H1 (cell line): ENCODE measurements at regions not wholly inside any gene's neighbourhood (a gene's known extent, or its start where the extent isn't known, plus 50 kb on each side); places are given as distances from the start of the nearest gene placed in this dataset.

Experiments used
- CTCF ChIA-PET: fragments of 300-600 bp; sonication (Branson Sonifier 250); formaldehyde crosslinking; loops from one replicate; lab custom pipeline; 2021; ENCODE audit not compliant: partially characterized antibody; lab: Charles Lee
- POLR2A ChIA-PET: fragments of 300-600 bp; sonication (Branson Sonifier 250); formaldehyde crosslinking; loops from one replicate; lab custom pipeline; 2021; ENCODE audit warnings: inconsistent platforms; ENCODE audit not compliant: partially characterized antibody; lab: Charles Lee
- DNase-seq, 2 experiments: peaks; one replicate each; pipeline versions ENCODE4 v3.0.0 to v3.0.0-alpha.2; 2010 to 2022; ENCODE audit warnings: low spot score in 2 of 2, low read depth in 1 of 2, mixed read lengths in 1 of 2
- FAIRE-seq: peaks from 2 replicates; lab custom pipeline; 2011; peaks lifted over from hg19 to GRCh38; lab: Jason Lieb, UNC
- H2AFZ ChIP-seq: 2 replicates; pipeline ENCODE4 v1.8.1; 2012; ENCODE audit warnings: low read length, inconsistent platforms
- H2AK5ac ChIP-seq: 2 replicates; pipeline ENCODE4 v1.6.1; 2013; ENCODE audit warnings: low read depth, low read length
- H2BK120ac ChIP-seq: replicated peaks from 2 replicates; pipeline ENCODE3; 2013; ENCODE audit warnings: low read depth, low read length, inconsistent platforms
- H2BK12ac ChIP-seq: 2 replicates; pipeline ENCODE4 v1.6.1; 2013; ENCODE audit warnings: low read depth, low read length
- H2BK15ac ChIP-seq: 2 replicates; pipeline ENCODE4 v1.6.1; 2013; ENCODE audit warnings: low read length
- H2BK20ac ChIP-seq: 2 replicates; pipeline ENCODE4 v1.6.1; 2013; ENCODE audit warnings: low read length
- H2BK5ac ChIP-seq: 2 replicates; pipeline ENCODE4 v1.6.1; 2013; ENCODE audit warnings: low read depth, low read length
- H3K14ac ChIP-seq: 2 replicates; pipeline ENCODE4 v1.6.1; 2013; ENCODE audit warnings: inconsistent platforms; ENCODE audit not compliant: insufficient read length
- H3K18ac ChIP-seq: 2 replicates; pipeline ENCODE4 v1.6.1; 2013; ENCODE audit warnings: low read length; ENCODE audit errors: extremely low read depth
- H3K23ac ChIP-seq: 2 replicates; pipeline ENCODE4 v1.6.1; 2013; ENCODE audit warnings: inconsistent platforms; ENCODE audit not compliant: insufficient read length
- H3K23me2 ChIP-seq: 2 replicates; pipeline ENCODE4 v1.6.1; 2013; ENCODE audit warnings: low read depth, low read length
- H3K27ac ChIP-seq: 2 replicates; pipeline ENCODE4 v1.6.1; 2011; ENCODE audit warnings: low read depth, low read length, inconsistent platforms
- H3K27me3 ChIP-seq, 4 experiments: replicated peaks in 1 of 4; 1 replicate in 1 of 4; 2 replicates in 3 of 4; pipeline versions ENCODE4 v1.6.1 to v1.8.1; 2011 to 2013; ENCODE audit warnings: low read length in 3 of 4, mild to moderate bottlenecking in 3 of 4, inconsistent platforms in 2 of 4, mixed read lengths in 2 of 4, moderate library complexity in 1 of 4; ENCODE audit not compliant: control insufficient read depth in 3 of 4, insufficient read depth in 3 of 4; ENCODE audit errors: extremely low read depth in 1 of 4
- H3K36me3 ChIP-seq, 4 experiments: 2 replicates each; pipeline versions ENCODE4 v1.6.1 to v1.8.1; 2011 to 2013; ENCODE audit warnings: mild to moderate bottlenecking in 4 of 4, low read length in 3 of 4, moderate library complexity in 2 of 4, control low read depth in 1 of 4, inconsistent platforms in 1 of 4; ENCODE audit not compliant: insufficient read depth in 4 of 4, control insufficient read depth in 2 of 4
- H3K4ac ChIP-seq: replicated peaks from 2 replicates; pipeline ENCODE3; 2013; ENCODE audit warnings: low read length, low read depth, mixed read lengths, inconsistent platforms; ENCODE audit not compliant: insufficient read length
- H3K4me1 ChIP-seq, 4 experiments: replicated peaks in 1 of 4; 1 replicate in 1 of 4; 2 replicates in 3 of 4; pipeline versions ENCODE4 v1.6.1 to v1.8.1; 2011 to 2013; ENCODE audit warnings: low read length in 3 of 4, inconsistent platforms in 2 of 4, mixed read lengths in 1 of 4; ENCODE audit not compliant: insufficient read depth in 4 of 4, control insufficient read depth in 3 of 4
- H3K4me2 ChIP-seq, 2 experiments: 2 replicates each; pipeline versions ENCODE4 v1.6.1 to v1.8.1; 2011 to 2013; ENCODE audit warnings: low read depth in 2 of 2, low read length in 2 of 2, control low read depth in 1 of 2, inconsistent platforms in 1 of 2, mild to moderate bottlenecking in 1 of 2; ENCODE audit not compliant: insufficient read depth in 1 of 2
- H3K4me3 ChIP-seq, 4 experiments: fragments of 200-600, 300-600 bp in 1 of 4; sonication (generic), shearing (Covaris generic), sonication (Bioruptor Twin) in 1 of 4; 2 replicates each; pipeline versions ENCODE4 v1.5.1 to v1.8.1; 2011 to 2016; ENCODE audit warnings: low read length in 4 of 4, low read depth in 3 of 4, control low read depth in 2 of 4, inconsistent platforms in 2 of 4, mild to moderate bottlenecking in 2 of 4, mixed read lengths in 1 of 4, moderate library complexity in 1 of 4; ENCODE audit not compliant: insufficient read depth in 2 of 4; ENCODE audit errors: extremely low read depth in 1 of 4
- H3K56ac ChIP-seq: replicated peaks from 2 replicates; pipeline ENCODE3; 2013; ENCODE audit warnings: low read depth, mild to moderate bottlenecking, mixed read lengths, low read length, inconsistent platforms; ENCODE audit not compliant: insufficient read length
- H3K79me1 ChIP-seq: 2 replicates; pipeline ENCODE4 v1.6.1; 2013; ENCODE audit warnings: low read depth, low read length, control low read depth
- H3K79me2 ChIP-seq, 2 experiments: 2 replicates each; pipeline versions ENCODE4 v1.6.1 to v1.8.1; 2012 to 2013; ENCODE audit warnings: low read length in 2 of 2, mild to moderate bottlenecking in 2 of 2, inconsistent platforms in 1 of 2; ENCODE audit not compliant: insufficient read depth in 2 of 2, control insufficient read depth in 1 of 2
- H3K9ac ChIP-seq, 4 experiments: replicated peaks in 1 of 4; 1 replicate in 1 of 4; 2 replicates in 3 of 4; pipeline versions ENCODE4 v1.6.1 to v1.8.1; 2011 to 2013; ENCODE audit warnings: low read depth in 3 of 4, low read length in 3 of 4, control low read depth in 2 of 4, mild to moderate bottlenecking in 2 of 4, moderate library complexity in 2 of 4, inconsistent platforms in 1 of 4; ENCODE audit errors: extremely low read depth in 1 of 4
- H3K9me3 ChIP-seq, 2 experiments: 2 replicates each; pipeline versions ENCODE4 v1.6.1 to v1.8.1; 2012 to 2013; ENCODE audit warnings: mild to moderate bottlenecking in 2 of 2, moderate library complexity in 2 of 2, control low read depth in 1 of 2, inconsistent platforms in 1 of 2, low read depth in 1 of 2, low read length in 1 of 2, mixed read lengths in 1 of 2; ENCODE audit not compliant: insufficient read depth in 2 of 2
- H4K20me1 ChIP-seq, 2 experiments: replicated peaks in 1 of 2; 2 replicates each; pipeline versions ENCODE3 to v1.8.1; 2011 to 2013; ENCODE audit warnings: inconsistent platforms in 2 of 2, low read length in 2 of 2, mild to moderate bottlenecking in 1 of 2; ENCODE audit not compliant: insufficient read depth in 2 of 2, control insufficient read depth in 1 of 2
- H4K5ac ChIP-seq: 2 replicates; pipeline ENCODE4 v1.6.1; 2013; ENCODE audit warnings: low read length, low read depth, mixed read lengths, inconsistent platforms; ENCODE audit not compliant: insufficient read length
- H4K8ac ChIP-seq: 2 replicates; pipeline ENCODE4 v1.8.0; 2013; ENCODE audit warnings: mild to moderate bottlenecking, moderate library complexity, low read length, inconsistent platforms; ENCODE audit not compliant: insufficient read depth; ENCODE audit errors: extremely low read depth
- H4K91ac ChIP-seq: replicated peaks from 2 replicates; pipeline ENCODE3; 2013; ENCODE audit warnings: low read length, mixed read lengths, inconsistent platforms; ENCODE audit not compliant: insufficient read length
- CBX8 ChIP-seq: fragments of 300-800, 300-1000 bp; sonication (generic); IDR thresholded peaks from 2 replicates; pipeline ENCODE4 v1.7.1; 2016; ENCODE audit warnings: low read depth, low read length, borderline replicate concordance
- CHD2 ChIP-seq: IDR thresholded peaks from 2 replicates; pipeline ENCODE4 v1.6.1; 2012; ENCODE audit warnings: low read length, improper control_type of control experiment
- CREB1 ChIP-seq: IDR thresholded peaks from 2 replicates; pipeline ENCODE4 v1.6.1; 2012; ENCODE audit warnings: inconsistent platforms
- JUN ChIP-seq: IDR thresholded peaks from 2 replicates; pipeline ENCODE4 v1.6.1; 2011; ENCODE audit warnings: low read depth, mild to moderate bottlenecking, improper control_type of control experiment, low read length
- PHF8 ChIP-seq: fragments of 200-600 bp; sonication (generic); conservative IDR thresholded peaks from 2 replicates; pipeline ENCODE4 v1.7.1; 2012; ENCODE audit warnings: low read depth, mild to moderate bottlenecking, inconsistent platforms, low read length, moderate library complexity
- RBBP5 ChIP-seq: IDR thresholded peaks from 2 replicates; pipeline ENCODE4 v1.7.1; 2012; ENCODE audit warnings: low read depth, mild to moderate bottlenecking, inconsistent platforms, low read length, moderate library complexity, borderline replicate concordance
- RFX5 ChIP-seq: IDR thresholded peaks from 2 replicates; pipeline ENCODE4 v1.6.1; 2011; ENCODE audit warnings: low read depth, low read length, improper control_type of control experiment, borderline replicate concordance
- SAP30 ChIP-seq: fragments of 300-600 bp; sonication (generic); IDR thresholded peaks from 2 replicates; pipeline ENCODE4 v1.7.1; 2012; ENCODE audit warnings: low read length, moderate library complexity, mild to moderate bottlenecking, inconsistent platforms; ENCODE audit not compliant: insufficient read depth, insufficient replicate concordance
- SIX5 ChIP-seq: IDR thresholded peaks from 2 replicates; pipeline ENCODE4 v1.6.1; 2011; ENCODE audit warnings: mild to moderate bottlenecking, low read depth, low read length
- SP4 ChIP-seq: IDR thresholded peaks from 2 replicates; pipeline ENCODE4 v1.6.1; 2012; ENCODE audit warnings: low read length, inconsistent platforms
- SUZ12 ChIP-seq: fragments of 200-600 bp; sonication (generic); IDR thresholded peaks from 2 replicates; pipeline ENCODE4 v1.6.1; 2012; ENCODE audit warnings: mild to moderate bottlenecking, inconsistent platforms, low read length, moderate library complexity, mixed read lengths
- TCF12 ChIP-seq: IDR thresholded peaks from 2 replicates; pipeline ENCODE4 v1.6.1; 2011; ENCODE audit warnings: low read depth, mild to moderate bottlenecking, low read length
- ZNF274 ChIP-seq: IDR thresholded peaks from 2 replicates; pipeline ENCODE4 v1.7.0; 2012; ENCODE audit warnings: low read length, borderline replicate concordance; ENCODE audit errors: extremely low read depth
- WGBS, 2 experiments: shearing (Covaris generic) in 1 of 2; methylation state at CpG; one replicate each; pipeline versions ENCODE4 v1.1.6 to v1.1.7; 2013 to 2015; ENCODE audit warnings: low lambda C conversion rate in 2 of 2, mixed read lengths in 2 of 2, inconsistent platforms in 1 of 2, low coverage in 1 of 2, missing lambda C conversion rate in 1 of 2; ENCODE audit not compliant: insufficient replicate concordance in 2 of 2, insufficient coverage in 1 of 2, insufficient read length in 1 of 2; ENCODE audit errors: extremely low coverage in 1 of 2, missing lambda C conversion rate in 1 of 2; 5-methylcytosine and 5-hydroxymethylcytosine counted together
- TF ChIP-seq, protein P1 (sequence below): IDR thresholded peaks from 2 replicates; pipeline ENCODE4 v1.6.1; 2011; ENCODE audit warnings: low read length, improper control_type of control experiment

DNA sequence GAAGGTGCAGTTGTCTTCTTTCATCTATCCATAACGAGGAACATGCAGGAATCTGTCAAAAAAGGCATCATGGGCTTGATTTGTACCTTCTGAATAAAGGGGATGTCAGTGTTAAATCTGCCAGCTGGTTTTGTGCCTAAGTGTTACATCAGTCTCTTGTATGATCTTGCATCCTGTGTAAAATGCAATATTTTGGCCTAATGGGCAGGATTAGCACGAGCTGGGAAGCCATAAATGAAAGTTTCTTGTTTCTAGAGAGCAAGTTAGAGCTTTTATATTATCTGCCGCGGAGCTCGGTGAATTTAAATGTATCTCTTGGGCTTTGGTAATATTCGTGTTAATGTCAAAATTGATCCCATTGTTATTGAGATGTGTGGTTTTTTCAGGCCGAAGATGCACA is 526.1 kb upstream of the WWC1 start:
- Histone ChIP-seq H3K56ac (no peak overlapping the region), H2BK15ac (no peak overlapping the region), H3K36me3 (no peaks in the 10 kb centered on the region), H4K91ac (no peak overlapping the region), H3K4me1 (peaks cover 0 to 14% (median 7%) of the 10 kb centered on the region in 4 experiments; a peak in 6 of 7 replicates), H4K8ac (no peak overlapping the region), H3K14ac (no peak overlapping the region), H2BK5ac (no peak overlapping the region), H2AK5ac (no peak overlapping the region), H3K27ac (no peak overlapping the region), H3K18ac (no peak overlapping the region), H3K4me3 (no peak overlapping the region), H3K27me3 (no peaks in the 10 kb centered on the region), H4K20me1 (no peaks in the 10 kb centered on the region), H2BK20ac (no peak overlapping the region), H4K5ac (no peak overlapping the region), H3K4ac (no peak overlapping the region), H3K23me2 (no peaks in the 10 kb centered on the region), H3K79me1 (no peaks in the 10 kb centered on the region), H3K4me2 (no peak overlapping the region), H3K9ac (no peak overlapping the region), H3K23ac (no peak overlapping the region), H2BK12ac (no peak overlapping the region), H2BK120ac (no peak overlapping the region), H3K79me2 (no peaks in the 10 kb centered on the region), H3K9me3 (no peaks in the 10 kb centered on the region), H2AFZ (no peak overlapping the region)
- CTCF ChIA-PET = interaction anchor here (0.6 to 1.1 kb wide), 3 partner anchors 18 to 253 kb away, joined by 3 read pairs; no protein-coding TSS in a partner anchor
- WGBS, 2 experiments = 81% methylated on average over 7 of the region's 7 CpGs; no CpG with 5 or more reads in 1 of the 2 experiments
- POLR2A ChIA-PET = no interaction called here
- FAIRE-seq (no peak), DNase-seq (no peak)
- TF ChIP-seq TCF12 = no peak
- no peak for TF ChIP-seq SP4
- TF ChIP-seq CREB1 = no peak
- no peak for TF ChIP-seq SUZ12
- no peak for TF ChIP-seq CBX8
- no peak for TF ChIP-seq CHD2
- TF ChIP-seq SAP30 = no peak
- no peak for TF ChIP-seq PHF8
- no peak for TF ChIP-seq RBBP5
- TF ChIP-seq RFX5 = no peak
- TF ChIP-seq, protein P1, sequence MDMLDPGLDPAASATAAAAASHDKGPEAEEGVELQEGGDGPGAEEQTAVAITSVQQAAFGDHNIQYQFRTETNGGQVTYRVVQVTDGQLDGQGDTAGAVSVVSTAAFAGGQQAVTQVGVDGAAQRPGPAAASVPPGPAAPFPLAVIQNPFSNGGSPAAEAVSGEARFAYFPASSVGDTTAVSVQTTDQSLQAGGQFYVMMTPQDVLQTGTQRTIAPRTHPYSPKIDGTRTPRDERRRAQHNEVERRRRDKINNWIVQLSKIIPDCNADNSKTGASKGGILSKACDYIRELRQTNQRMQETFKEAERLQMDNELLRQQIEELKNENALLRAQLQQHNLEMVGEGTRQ = no peak
- no peak for TF ChIP-seq JUN
- no peak for TF ChIP-seq ZNF274
- no peak for TF ChIP-seq SIX5
